Tibial nerve (tissue), 4 donors: ENCODE measurements at regions not wholly inside any gene's neighbourhood (a gene's known extent, or its start where the extent isn't known, plus 50 kb on each side); places are given as distances from the start of the nearest gene placed in this dataset.

ENCODE experiments used
- CTCF ChIP-seq, 5 experiments: fragments of 200-600 bp in 3 of 5; fragments of 450-650 bp in 2 of 5; sonication (generic) in 3 of 5; IDR thresholded peaks; one replicate each; pipeline ENCODE4 v1.5.1; 2016 to 2019; ENCODE audit warnings: antibody characterized with exemption in 5 of 5, mild to moderate bottlenecking in 3 of 5, moderate library complexity in 2 of 5
- EP300 ChIP-seq, 2 donors: sonication (generic); formaldehyde crosslinking; IDR thresholded peaks; one replicate each; pipeline ENCODE4 v1.6.1; 2017; ENCODE audit warnings: antibody characterized with exemption in 2 of 2, mild to moderate bottlenecking in 1 of 2

- TF ChIP-seq CTCF (IDR thresholded peaks at IDR 0.05) (no peak), EP300 (IDR thresholded peaks at IDR 0.05) (no peak)
These were observed 253.4 kb upstream of the NETO1 start for GRCh38 chr18:73121207-73121606.
